ENCODE measurements at regions not wholly inside any gene's neighbourhood (a gene's known extent, or its start where the extent isn't known, plus 50 kb on each side); places are given as distances from the start of the nearest gene placed in this dataset.

GRCh38 chr14:98446508-98446907 is 825.5 kb downstream of the BCL11B start:
- DNase-seq, result no peak
- no peaks in the 10 kb centered on the region for H3K4me1 ChIP-seq (ENCODE audit: control insufficient read depth, insufficient read depth, low read length)
- H3K4me3 ChIP-seq (ENCODE audit: low read length), result no peak overlapping the region
- H3K27ac ChIP-seq (ENCODE audit: low read length), result no peak overlapping the region
- no peaks in the 10 kb centered on the region for H3K36me3 ChIP-seq (ENCODE audit: control insufficient read depth, insufficient read depth, low read length)
- no CpG with 5 or more reads among the region's 3 CpGs for WGBS (ENCODE audit: insufficient coverage, low lambda C conversion rate)
- H3K9me3 ChIP-seq (ENCODE audit: control insufficient read depth, low read depth, low read length), result no peaks in the 10 kb centered on the region
- H3K27me3 ChIP-seq (ENCODE audit: control insufficient read depth, insufficient read depth, low read length), result no peaks in the 10 kb centered on the region

GRCh38 chr14:98456231-98456630 is 815.8 kb downstream of the BCL11B start:
- Histone ChIP-seq H3K4me1 (ENCODE audit: control insufficient read depth, insufficient read depth, low read length) (no peaks in the 10 kb centered on the region), H3K4me3 (ENCODE audit: low read length) (no peak overlapping the region), H3K9me3 (ENCODE audit: control insufficient read depth, low read depth, low read length) (no peaks in the 10 kb centered on the region), H3K36me3 (ENCODE audit: control insufficient read depth, insufficient read depth, low read length) (no peaks in the 10 kb centered on the region), H3K27ac (ENCODE audit: low read length) (no peak overlapping the region), H3K27me3 (ENCODE audit: control insufficient read depth, insufficient read depth, low read length) (no peaks in the 10 kb centered on the region)
- DNase-seq, result no peak
- 100% methylated on average over 1 of the region's 6 CpGs for whole genome bisulfite sequencing (ENCODE audit: insufficient coverage, low lambda C conversion rate)

- H3K4me3 ChIP-seq (ENCODE audit: low read length), result no peak overlapping the region
- H3K36me3 ChIP-seq (ENCODE audit: control insufficient read depth, insufficient read depth, low read length), result no peaks in the 10 kb centered on the region
- no peaks in the 10 kb centered on the region for H3K9me3 ChIP-seq (ENCODE audit: control insufficient read depth, low read depth, low read length)
- no peak for DNase-seq
- no peak overlapping the region for H3K27ac ChIP-seq (ENCODE audit: low read length)
- no peaks in the 10 kb centered on the region for H3K4me1 ChIP-seq (ENCODE audit: control insufficient read depth, insufficient read depth, low read length)
- H3K27me3 ChIP-seq (ENCODE audit: control insufficient read depth, insufficient read depth, low read length), result no peaks in the 10 kb centered on the region
Measured at GRCh38 chr14:98458702-98459101, 813.3 kb downstream of the BCL11B start.

- Histone ChIP-seq H3K4me1 (ENCODE audit: control insufficient read depth, insufficient read depth, low read length) (no peaks in the 10 kb centered on the region), H3K9me3 (ENCODE audit: control insufficient read depth, low read depth, low read length) (no peaks in the 10 kb centered on the region), H3K27ac (ENCODE audit: low read length) (no peak overlapping the region), H3K27me3 (ENCODE audit: control insufficient read depth, insufficient read depth, low read length) (no peaks in the 10 kb centered on the region), H3K36me3 (ENCODE audit: control insufficient read depth, insufficient read depth, low read length) (no peaks in the 10 kb centered on the region), H3K4me3 (ENCODE audit: low read length) (no peak overlapping the region)
- no peak for DNase-seq
- WGBS (ENCODE audit: insufficient coverage, low lambda C conversion rate), result 100% methylated on average over 1 of the region's 7 CpGs
Measured at GRCh38 chr14:98462908-98463307, 809.1 kb downstream of the BCL11B start.

GRCh38 chr14:98466807-98467206 is 805.2 kb downstream of the BCL11B start:
- no peak overlapping the region for H3K27ac ChIP-seq (ENCODE audit: low read length)
- no peaks in the 10 kb centered on the region for H3K9me3 ChIP-seq (ENCODE audit: control insufficient read depth, low read depth, low read length)
- H3K4me1 ChIP-seq (ENCODE audit: control insufficient read depth, insufficient read depth, low read length), result no peaks in the 10 kb centered on the region
- H3K4me3 ChIP-seq (ENCODE audit: low read length), result no peak overlapping the region
- no peaks in the 10 kb centered on the region for H3K27me3 ChIP-seq (ENCODE audit: control insufficient read depth, insufficient read depth, low read length)
- no peaks in the 10 kb centered on the region for H3K36me3 ChIP-seq (ENCODE audit: control insufficient read depth, insufficient read depth, low read length)
- DNase-seq, result no peak
- no CpG with 5 or more reads among the region's 7 CpGs for WGBS (ENCODE audit: insufficient coverage, low lambda C conversion rate)

GRCh38 chr14:98470663-98471062 is 801.3 kb downstream of the BCL11B start:
- DNase-seq, result no peak
- H3K27ac ChIP-seq (ENCODE audit: low read length), result no peak overlapping the region
- no peaks in the 10 kb centered on the region for H3K27me3 ChIP-seq (ENCODE audit: control insufficient read depth, insufficient read depth, low read length)
- no CpG with 5 or more reads among the region's 4 CpGs for WGBS (ENCODE audit: insufficient coverage, low lambda C conversion rate)
- H3K36me3 ChIP-seq (ENCODE audit: control insufficient read depth, insufficient read depth, low read length), result no peaks in the 10 kb centered on the region
- no peaks in the 10 kb centered on the region for H3K9me3 ChIP-seq (ENCODE audit: control insufficient read depth, low read depth, low read length)
- H3K4me3 ChIP-seq (ENCODE audit: low read length), result no peak overlapping the region
- no peaks in the 10 kb centered on the region for H3K4me1 ChIP-seq (ENCODE audit: control insufficient read depth, insufficient read depth, low read length)

- Histone ChIP-seq H3K4me1 (ENCODE audit: control insufficient read depth, insufficient read depth, low read length) (no peaks in the 10 kb centered on the region), H3K27me3 (ENCODE audit: control insufficient read depth, insufficient read depth, low read length) (no peaks in the 10 kb centered on the region), H3K27ac (ENCODE audit: low read length) (no peak overlapping the region), H3K9me3 (ENCODE audit: control insufficient read depth, low read depth, low read length) (no peaks in the 10 kb centered on the region), H3K4me3 (ENCODE audit: low read length) (no peak overlapping the region), H3K36me3 (ENCODE audit: control insufficient read depth, insufficient read depth, low read length) (no peaks in the 10 kb centered on the region)
- DNase-seq, result no peak
- WGBS (ENCODE audit: insufficient coverage, low lambda C conversion rate), result no CpG with 5 or more reads among the region's 2 CpGs
Measured at GRCh38 chr14:98474900-98475299, 797.1 kb downstream of the BCL11B start.

GRCh38 chr14:98477935-98478334 is 794.1 kb downstream of the BCL11B start:
- no peaks in the 10 kb centered on the region for H3K9me3 ChIP-seq (ENCODE audit: control insufficient read depth, low read depth, low read length)
- WGBS (ENCODE audit: insufficient coverage, low lambda C conversion rate), result no CpG with 5 or more reads among the region's 5 CpGs
- H3K27me3 ChIP-seq (ENCODE audit: control insufficient read depth, insufficient read depth, low read length), result no peaks in the 10 kb centered on the region
- no peaks in the 10 kb centered on the region for H3K4me1 ChIP-seq (ENCODE audit: control insufficient read depth, insufficient read depth, low read length)
- no peak for DNase-seq
- H3K4me3 ChIP-seq (ENCODE audit: low read length), result no peak overlapping the region
- no peak overlapping the region for H3K27ac ChIP-seq (ENCODE audit: low read length)
- no peaks in the 10 kb centered on the region for H3K36me3 ChIP-seq (ENCODE audit: control insufficient read depth, insufficient read depth, low read length)

GRCh38 chr14:98489115-98489514 is 782.9 kb downstream of the BCL11B start:
- Histone ChIP-seq H3K36me3 (ENCODE audit: control insufficient read depth, insufficient read depth, low read length) (no peaks in the 10 kb centered on the region), H3K27ac (ENCODE audit: low read length) (no peak overlapping the region), H3K27me3 (ENCODE audit: control insufficient read depth, insufficient read depth, low read length) (no peaks in the 10 kb centered on the region), H3K9me3 (ENCODE audit: control insufficient read depth, low read depth, low read length) (no peaks in the 10 kb centered on the region), H3K4me3 (ENCODE audit: low read length) (no peak overlapping the region), H3K4me1 (ENCODE audit: control insufficient read depth, insufficient read depth, low read length) (no peaks in the 10 kb centered on the region)
- DNase-seq, result no peak
- WGBS (ENCODE audit: insufficient coverage, low lambda C conversion rate), result 71% methylated on average over 1 of the region's 4 CpGs

GRCh38 chr14:98494582-98494981 is 777.4 kb downstream of the BCL11B start:
- Histone ChIP-seq H3K27ac (ENCODE audit: low read length) (no peak overlapping the region), H3K36me3 (ENCODE audit: control insufficient read depth, insufficient read depth, low read length) (no peaks in the 10 kb centered on the region), H3K9me3 (ENCODE audit: control insufficient read depth, low read depth, low read length) (no peaks in the 10 kb centered on the region), H3K27me3 (ENCODE audit: control insufficient read depth, insufficient read depth, low read length) (no peaks in the 10 kb centered on the region), H3K4me1 (ENCODE audit: control insufficient read depth, insufficient read depth, low read length) (no peaks in the 10 kb centered on the region), H3K4me3 (ENCODE audit: low read length) (no peak overlapping the region)
- 80% methylated on average over 1 of the region's 5 CpGs for WGBS (ENCODE audit: insufficient coverage, low lambda C conversion rate)
- DNase-seq, result no peak

GRCh38 chr14:98498019-98498885 is 773.7 kb downstream of the BCL11B start:
- 96% methylated on average over 2 of the region's 7 CpGs for WGBS (ENCODE audit: insufficient coverage, low lambda C conversion rate)
- Histone ChIP-seq H3K36me3 (ENCODE audit: control insufficient read depth, insufficient read depth, low read length) (no peaks in the 10 kb centered on the region), H3K27ac (ENCODE audit: low read length) (no peak overlapping the region), H3K4me1 (ENCODE audit: control insufficient read depth, insufficient read depth, low read length) (no peaks in the 10 kb centered on the region), H3K9me3 (ENCODE audit: control insufficient read depth, low read depth, low read length) (no peaks in the 10 kb centered on the region), H3K27me3 (ENCODE audit: control insufficient read depth, insufficient read depth, low read length) (no peaks in the 10 kb centered on the region), H3K4me3 (ENCODE audit: low read length) (no peak overlapping the region)
- peak in 1 of 2 donors; percentile 2 for DNase-seq
